Fibroblast of skin of right quadriceps (primary cell): ENCODE measurements at regions not wholly inside any gene's neighbourhood (a gene's known extent, or its start where the extent isn't known, plus 50 kb on each side); places are given as distances from the start of the nearest gene placed in this dataset.

Experiments used
- DNase-seq: peaks from one replicate; pipeline ENCODE4 v3.0.0-alpha.2; 2013

DNA sequence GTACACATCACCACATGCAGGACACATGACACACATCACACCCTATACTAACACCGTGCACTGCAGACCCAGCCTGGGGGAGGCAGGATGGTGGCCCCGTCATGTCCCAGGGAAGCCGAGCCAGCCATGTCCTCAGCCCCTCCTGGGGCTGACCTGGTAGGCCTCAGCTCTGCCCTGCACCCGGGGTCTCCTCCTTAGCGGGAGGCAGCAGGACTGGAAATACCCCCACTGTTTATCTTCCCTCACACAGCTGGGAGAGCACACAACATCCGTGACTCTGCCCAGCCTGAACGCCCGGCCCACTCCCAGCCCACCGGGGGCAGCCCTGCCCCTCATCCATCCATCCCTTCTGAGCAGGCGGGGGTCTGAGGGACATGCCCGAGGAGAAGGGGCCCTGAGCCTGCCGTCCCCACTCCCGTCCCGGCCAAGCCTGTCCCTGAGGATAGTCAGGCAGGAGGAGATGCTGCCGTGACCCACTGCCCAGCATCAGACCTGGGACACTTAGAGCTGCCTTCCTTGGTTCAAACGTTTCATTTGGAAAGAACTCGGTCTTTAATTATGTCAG is 945.0 kb downstream of the BRD1 start:
- DNase-seq = no peak

DNA sequence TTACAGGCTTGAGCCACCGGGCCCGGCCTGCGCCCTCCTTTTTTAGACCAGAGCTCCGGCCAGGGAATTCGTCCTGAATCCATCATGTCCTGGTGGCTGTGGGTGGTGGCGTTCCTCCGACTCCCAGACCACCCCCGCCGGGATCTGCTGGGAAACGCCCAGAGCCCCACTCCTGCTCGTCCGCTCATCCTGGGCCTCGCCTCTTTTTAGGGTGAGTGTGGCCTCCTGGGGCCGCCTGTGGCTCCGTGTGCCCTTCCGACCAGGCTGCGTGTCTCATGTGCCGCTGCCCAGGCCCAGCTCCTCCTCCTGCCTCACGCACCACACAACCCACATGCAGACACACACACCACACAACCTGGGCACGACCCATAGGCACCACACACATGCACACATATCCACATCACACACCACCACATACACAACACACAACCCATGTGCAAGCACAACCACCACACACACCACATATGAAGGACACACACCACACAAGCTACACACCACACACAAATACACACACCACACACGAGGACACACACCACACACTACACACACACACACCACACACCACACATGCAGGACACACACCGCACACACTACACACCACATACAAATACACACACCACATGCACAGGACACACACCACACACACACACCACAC is 946.2 kb downstream of the BRD1 start:
- DNase-seq = no peak

DNA sequence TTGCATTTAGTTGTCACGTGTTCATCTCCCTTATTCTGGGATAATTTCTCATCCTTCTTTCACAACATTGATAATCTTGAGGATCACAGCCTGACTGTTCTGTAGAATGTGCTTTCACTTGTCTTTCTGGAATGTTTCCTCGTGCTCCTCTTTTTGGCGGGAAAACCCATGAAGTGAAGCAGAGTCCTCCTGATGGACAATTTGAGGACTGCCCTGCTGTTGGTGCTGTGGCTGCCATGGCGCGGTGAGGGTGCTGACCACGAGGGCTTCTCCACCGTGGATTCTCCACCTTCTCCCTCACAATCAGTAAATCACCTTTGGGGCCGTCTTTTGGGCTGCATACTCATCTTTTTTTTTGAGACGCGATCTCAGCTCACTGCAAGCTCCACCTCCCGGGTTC is 946.9 kb downstream of the BRD1 start:
- DNase-seq = no peak

DNA sequence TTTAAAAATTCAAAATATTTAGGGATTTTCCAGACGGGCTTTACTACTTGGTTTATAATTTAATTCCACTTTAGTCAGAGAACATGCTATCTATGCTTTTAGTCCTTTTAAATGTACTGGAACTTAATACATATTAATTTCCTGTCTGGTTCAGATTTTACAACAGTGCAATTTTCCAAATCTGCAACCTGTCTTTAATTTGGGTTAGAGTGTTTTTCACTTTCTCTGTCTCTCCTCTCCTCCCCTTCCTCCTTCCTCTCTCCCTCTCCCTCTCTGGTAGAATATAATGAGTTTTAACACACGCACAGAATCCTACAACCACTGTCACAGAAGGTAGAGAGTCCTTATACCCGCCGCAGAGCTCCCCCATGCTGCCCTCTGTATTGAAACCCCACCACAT is 950.7 kb downstream of the BRD1 start:
- no peak for DNase-seq

DNA sequence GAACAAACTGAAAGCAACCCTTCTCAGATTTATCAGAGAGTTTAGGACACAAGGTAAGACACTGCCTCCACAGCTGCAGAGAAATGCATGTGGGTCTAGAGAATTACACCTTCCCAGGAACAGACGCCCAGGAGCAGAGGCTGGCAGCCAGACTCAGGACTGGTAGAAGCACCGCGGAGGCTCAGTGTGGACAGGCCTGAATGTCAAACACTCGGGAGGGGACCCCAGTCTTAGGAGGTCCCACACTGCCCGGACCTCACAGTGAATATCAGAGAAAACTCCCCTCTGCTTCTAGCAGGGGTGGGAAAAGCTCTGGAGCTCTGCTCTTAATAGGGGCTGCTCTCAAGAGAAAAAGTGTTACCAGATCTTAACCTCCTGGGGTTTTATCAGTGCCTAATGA is 952.7 kb downstream of the BRD1 start:
- no peak for DNase-seq

DNA sequence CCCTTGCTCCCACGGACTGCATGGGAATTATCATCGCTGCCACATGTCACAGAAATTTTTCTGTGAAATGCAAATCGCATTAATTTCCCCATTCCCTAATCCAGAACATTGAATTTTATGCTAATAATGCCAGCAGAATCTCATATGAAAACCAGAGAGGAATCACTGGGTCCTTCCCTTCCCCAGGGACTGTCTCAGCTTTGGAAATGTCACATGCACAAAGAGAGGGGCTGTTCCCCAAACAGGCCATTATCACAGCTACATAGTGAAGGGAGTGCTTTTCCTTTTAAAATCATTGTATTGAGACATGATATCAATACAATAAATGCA is 954.5 kb downstream of the BRD1 start:
- DNase-seq = no peak

DNA sequence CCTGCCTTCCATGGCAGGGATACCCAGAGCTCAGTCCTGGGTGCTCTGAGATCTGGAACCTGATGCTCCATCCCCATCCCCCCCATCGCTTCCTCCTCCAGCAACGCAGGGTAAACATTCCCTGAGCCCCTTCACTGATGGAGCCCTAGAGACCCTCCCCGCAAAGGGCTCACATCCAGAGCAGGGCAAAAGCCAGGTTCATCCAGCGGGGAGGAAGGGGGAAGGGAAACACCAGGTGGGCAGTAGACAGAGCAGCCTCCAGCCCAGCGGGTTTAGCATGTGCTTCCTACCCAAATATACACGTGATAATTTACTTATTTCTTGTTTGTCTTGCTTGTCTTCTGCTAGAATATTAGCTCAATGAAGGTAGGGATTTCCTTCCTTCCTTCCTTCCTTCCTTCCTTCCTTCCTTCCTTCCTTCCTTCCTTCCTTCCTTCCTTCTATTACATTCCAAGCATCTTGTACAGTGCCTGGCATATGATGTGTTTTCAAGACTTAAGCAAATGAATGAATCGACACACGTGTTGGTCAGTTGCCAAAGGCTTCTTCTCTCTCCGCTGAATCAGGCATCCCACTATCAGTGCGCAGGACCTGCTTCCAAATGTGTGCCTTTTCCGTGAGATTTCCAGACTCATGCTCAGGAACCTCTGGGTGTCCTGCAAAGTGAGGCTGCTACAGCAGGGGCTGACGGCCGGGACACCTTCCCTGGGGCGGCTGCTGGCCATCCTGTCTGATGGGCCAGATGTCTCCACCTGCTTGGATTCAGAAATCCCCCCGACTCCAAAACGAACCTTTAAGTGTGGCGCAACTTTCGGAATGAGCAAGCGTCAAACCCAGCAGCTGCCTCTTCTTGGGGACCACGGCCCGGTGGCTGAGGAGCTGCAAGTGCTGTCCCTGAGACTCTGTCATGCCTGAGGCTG is 955.1 kb downstream of the BRD1 start:
- DNase-seq = no peak

DNA sequence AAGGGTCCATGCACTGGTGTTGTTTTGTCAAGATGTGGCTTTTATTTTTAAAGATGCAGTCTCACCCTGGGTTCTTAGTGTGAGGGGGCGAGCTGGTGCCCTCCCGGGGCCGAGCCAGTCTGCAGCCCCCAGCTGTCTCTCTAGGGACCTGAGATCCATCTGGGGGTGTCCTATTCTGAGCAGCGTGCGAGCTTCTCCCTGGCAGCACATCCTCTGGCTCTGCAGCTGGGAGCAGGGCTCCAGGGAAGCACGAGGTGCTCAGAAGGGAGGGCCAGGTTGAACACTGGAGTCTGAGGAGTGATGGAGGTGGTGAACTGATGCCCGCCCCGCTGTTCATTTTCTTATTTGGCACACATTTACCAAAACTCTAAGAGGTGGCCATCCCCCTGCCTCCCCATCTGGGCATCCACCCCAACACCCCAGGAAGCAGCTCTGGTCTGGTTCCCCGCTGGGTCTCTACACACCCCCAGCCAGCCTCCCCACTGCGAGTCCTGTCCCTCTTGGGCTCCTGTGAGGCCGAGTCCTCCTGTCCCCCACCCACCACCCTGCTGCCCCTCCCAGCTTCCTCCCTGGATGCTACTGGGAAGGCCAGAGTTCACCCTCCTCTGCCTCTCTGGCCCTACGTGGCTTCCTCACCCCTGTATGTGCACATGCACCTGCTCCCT is 956.4 kb downstream of the BRD1 start:
- no peak for DNase-seq

DNA sequence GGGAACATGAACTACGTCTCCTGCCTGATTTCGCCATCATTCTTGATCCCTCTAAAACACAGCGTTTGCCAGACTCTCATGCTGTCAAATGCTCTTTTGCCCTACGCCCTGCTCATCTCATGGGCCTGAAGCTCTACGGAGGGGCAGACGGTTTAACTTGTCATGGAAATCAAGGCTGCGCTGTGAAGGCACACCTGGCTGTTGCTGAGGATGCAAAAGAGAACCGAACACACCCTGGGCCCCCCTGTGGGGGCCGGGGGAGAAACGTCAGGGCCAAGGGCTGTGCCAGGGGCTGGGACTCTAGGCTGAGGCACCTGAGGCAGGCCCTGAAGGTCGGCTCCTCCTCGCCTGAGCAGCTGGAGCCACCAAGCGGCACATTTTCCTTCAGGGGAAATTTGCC is 957.2 kb downstream of the BRD1 start:
- no peak for DNase-seq

DNA sequence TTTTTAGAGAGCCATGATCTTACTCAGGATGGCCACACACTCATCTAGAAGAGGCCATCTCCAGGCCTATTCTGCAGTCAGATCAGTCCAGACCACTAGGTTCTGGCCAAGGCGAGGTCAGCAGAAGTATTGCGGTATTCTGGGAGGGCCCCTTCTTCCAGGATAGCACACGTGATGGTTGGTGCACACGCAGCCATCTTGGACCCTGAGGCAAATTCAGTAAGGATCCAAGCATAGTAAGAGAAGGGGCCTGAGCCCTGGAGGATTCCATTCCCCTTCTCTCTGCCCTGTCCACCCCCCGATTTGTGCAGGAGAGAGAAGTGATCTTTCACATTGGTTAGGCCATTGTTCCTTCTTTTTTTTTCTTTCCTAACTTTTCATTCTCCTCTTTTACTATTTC is 957.9 kb downstream of the BRD1 start:
- DNase-seq = no peak

DNA sequence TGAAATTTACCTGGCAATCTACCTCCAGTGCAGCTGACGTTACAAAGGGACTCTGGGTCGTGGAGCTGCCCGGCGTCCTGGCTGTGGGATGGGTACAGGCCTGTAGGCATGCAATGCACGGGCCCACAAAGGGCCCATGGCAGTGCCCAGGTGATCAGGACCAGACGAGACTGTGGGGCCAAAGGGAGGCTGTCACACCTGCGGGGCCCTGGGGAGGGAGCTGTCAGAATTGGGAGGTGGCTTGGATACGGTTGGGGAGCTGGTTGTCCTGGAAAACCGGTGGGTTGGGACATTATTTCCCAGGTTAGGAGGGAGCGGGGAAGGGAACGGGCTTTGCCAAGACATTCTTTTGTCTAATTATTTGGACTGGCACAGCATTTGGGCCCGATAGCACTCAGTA is 958.5 kb downstream of the BRD1 start:
- DNase-seq = no peak

DNA sequence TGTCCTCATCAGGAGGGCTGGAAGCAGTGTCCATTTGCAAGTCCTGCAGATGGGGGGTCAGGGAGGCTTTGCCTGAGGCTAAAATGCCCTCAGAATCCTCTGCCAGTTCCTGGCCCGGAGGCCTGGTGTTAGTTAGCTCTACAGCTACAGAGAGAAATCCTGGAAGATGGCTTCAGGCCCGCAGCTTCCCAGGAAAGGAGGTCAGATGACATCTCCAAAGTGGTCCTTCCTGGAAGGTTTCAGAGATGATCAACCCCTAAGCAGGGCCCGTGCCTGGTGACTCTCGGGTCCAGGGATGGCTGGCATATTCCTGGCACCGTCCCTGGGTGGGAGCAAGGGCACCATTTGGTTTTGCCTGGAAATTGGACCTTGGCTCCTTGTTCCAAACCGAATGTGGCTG is 959.1 kb downstream of the BRD1 start:
- DNase-seq = no peak

DNA sequence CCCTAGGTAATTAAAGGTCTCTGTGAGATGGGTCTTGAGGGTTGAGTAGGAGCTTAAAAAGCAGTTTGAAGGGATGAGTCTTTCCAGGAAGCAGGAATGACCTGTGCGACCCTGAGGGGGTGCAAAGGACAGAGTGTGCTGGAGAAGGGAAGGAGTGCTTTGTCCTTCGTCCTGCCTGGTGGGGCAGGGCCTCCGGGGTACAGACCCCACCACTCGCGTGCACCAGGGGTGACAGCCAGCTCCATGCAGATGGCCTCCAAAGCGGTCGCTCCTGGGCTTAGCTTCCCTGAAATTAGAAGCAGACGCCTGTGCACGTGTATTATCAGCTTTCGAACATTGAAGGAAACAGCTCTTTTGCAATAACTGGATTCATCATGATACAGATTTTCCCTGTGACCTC is 959.8 kb downstream of the BRD1 start:
- DNase-seq = no peak

DNA sequence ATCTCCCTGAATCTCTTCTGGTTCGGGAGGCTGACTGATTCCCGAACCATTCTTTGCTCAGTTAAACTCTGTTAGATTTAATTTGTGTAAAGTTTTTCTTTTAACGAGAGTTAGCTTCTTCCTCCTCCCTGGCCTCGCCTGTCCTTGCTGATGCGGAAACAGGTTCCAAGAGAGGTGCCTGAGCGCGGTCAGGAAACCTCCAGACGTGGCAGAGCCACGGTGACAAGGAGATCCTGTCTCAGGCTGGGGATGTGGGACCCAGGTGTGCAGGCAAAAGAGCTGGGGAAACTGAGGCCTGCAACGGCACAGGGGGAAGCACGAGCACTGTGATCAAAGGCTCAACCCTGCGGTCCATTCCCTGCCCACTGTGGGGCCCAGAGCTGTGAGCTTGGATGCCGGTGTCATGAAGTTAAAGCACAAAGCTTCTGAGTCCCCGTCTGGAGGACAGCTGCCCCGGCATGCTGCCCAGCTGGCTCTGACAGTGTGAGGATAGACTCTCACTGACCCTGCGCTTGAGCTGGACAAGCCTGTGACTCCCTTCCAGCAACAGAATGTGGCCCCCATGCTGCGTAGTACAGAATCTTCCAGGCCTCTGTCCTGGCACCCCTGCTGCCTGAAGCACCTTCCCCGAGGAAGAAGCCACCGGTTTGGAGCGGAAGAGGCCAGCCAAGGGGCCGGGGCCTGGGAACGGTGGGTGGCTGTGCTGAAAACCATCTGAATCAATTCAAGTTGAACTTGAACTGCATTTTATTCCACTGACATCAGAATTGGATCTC is 960.6 kb downstream of the BRD1 start:
- DNase-seq = no peak

DNA sequence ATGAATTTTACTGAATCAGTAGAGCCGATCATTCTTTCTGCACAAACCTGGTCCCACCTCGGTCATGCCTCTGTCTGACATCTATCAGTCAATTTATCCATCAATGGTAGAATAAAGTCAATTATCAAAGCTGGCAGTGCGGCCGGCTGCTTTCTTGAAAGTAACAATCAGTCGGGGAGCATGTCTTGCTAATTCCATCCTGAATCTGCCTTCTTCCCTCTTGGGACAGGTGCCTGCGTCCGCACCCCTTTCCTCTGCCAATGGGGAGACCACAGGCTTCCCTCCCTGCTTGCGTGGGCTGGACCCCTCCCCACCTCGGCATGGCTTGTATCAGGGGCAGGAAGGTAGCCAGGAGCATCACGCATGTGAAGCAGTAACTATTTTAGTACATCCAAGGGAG is 962.9 kb downstream of the BRD1 start:
- no peak for DNase-seq

DNA sequence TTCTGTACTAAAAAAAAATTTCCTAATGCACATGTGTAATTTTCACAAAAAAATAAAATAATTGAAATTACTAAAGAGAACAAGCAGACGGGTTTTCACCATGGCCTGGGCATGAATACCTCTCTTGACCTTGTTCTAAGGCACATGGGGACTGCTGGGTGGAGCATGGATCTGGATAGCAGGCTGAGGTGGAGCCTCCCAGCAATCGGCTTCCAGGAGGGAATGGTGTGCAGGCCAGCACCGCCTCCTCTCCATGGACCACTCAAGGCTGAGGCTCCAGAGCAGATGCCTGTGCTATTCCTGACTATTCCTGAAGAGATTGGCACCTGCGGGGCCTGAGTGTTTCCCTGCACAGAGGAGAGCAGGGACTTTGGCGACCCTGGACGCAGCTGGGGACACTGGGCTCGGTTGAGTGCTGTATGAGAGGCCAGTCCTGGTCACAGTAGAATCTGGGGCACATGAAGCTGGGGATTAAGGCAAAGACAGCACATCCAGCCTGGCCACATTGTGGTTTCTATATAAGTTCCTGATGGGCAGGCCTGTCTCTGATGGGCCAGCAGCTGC is 963.6 kb downstream of the BRD1 start:
- DNase-seq = no peak

DNA sequence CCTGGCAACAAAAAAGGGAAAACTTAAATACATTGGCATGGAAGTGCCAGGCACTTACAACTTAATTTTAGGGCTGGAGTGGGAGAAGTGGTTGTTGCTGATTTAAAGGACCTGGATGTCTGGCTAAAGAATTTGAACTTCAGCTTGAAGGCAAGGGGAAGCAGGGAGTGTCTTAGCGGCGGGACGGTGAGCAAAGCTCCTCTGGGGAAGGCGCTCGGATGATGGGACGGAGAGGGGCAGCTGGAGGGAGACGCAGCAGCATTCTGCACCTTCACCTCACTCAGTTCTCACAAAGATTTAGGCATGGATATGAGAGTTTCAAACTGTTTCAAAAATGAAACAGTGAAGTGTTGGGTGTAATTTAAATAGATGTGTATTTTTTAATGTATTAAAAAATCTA is 967.1 kb downstream of the BRD1 start:
- DNase-seq = no peak

DNA sequence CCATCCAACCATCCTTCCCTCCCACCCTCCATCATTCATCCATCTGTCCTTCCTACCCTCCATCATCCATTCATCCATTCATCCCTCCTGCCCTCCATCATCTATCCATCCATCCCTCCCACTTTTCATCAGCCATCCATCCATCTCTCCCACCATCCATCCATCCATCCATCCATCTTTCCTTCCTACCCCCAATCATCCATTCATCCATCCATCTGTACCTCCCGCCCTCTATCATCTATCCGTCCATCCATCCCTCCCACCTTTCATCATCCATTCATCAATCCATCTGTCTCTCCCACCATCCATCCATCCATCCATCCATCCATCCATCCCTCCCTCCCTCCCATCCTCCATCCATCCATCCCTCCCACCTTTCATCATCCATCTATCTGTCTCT is 968.8 kb downstream of the BRD1 start:
- no peak for DNase-seq

DNA sequence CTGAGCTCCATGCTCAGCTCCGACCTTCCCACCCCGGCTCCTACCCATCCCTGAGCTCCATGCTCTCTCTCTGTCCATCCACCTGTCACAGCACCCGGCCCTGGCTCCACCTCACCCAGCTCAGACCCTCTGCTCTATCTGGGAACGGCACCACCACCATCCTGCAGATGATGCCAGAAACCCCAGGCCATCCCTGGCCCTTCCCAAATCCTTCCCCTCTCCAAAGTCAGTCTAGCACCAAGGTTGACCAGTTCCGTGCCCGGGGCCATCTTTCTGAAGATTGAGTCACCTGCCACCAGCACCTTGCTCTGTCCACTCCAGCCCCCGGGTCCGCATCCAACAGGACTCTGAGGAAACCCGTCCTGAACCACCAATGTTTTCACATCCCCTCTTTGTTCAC is 969.6 kb downstream of the BRD1 start:
- DNase-seq = no peak

DNA sequence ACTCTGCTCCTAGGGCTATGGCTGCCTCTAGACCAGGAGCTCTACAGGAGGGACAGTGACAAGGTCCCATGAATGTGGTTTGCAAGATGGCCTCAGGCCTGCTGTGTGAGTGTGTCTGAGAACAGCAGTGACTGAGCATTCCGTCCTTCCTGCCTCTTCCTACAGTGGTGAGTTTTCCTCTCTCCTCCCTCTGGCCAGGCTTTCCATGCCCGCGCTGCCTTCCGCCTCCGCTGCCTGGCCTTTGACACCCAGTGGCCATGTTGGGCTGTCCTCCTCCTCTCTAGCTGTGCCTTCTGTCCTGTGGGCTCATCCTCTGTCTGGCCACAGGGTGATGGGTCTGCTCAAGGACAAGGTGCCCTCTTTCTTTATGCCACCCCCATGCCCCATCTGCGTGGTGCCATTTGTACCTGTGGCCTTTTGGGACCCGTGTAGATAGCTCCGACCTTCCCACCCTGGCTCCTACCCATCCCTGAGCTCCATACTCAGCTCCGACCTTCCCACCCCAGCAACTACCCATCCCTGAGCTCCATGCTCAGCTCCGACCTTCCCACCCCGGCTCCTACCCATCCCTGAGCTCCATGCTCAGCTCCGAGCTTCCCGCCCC is 970.4 kb downstream of the BRD1 start:
- DNase-seq = no peak

DNA sequence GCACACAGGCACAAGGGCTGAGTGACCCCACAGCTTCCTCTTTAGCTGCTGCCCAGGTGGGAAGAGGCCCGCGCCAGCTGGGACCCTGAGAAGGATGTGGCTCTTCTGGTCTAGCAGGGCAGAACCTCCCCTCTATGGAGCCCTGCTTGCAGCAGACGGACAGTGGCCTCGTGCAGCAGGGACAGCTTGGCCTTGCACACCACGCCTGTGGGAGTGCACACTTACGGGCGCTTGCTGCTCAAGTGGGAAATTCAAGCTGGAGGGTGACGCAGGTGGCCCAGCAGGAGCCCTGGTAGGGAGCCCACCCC is 971.4 kb downstream of the BRD1 start:
- no peak for DNase-seq

DNA sequence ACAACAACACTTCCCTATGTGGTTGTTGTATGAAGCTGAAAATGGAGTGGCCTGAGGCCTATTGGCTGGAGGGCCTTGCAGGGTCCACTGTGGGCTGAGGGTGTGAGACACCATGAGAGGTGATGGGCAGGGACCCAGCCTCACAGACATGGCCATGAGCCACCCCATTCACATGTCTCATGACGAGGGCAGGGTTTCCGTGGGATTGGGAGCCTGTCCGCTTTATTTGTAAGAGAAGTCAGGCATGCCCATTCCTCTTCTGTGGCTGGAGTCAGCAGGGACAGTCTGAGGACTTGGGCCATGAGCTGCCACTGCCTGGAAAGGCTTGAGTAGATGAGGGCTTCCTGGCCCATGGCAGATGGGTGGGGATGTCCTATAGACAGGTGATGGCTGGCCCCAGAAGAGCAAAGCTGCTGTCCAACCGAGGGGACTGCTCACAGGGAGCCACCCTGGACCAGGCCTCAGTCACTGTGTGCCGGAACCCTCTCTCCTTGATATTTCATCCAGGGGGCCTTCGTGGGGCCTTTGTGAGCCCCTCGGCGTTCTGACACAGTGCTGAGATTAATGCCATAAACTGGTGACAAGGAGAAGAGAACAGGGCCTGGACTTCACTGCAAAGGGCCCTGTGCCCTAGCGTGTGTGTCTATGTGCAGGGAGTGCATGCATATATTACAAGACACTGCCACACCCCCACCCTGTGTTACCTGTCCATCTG is 971.9 kb downstream of the BRD1 start:
- DNase-seq = no peak
